Astrocyte (in vitro differentiated cells and primary cell): ENCODE measurements at regions not wholly inside any gene's neighbourhood (a gene's known extent, or its start where the extent isn't known, plus 50 kb on each side); places are given as distances from the start of the nearest gene placed in this dataset.

ENCODE experiments used
- EZH2 ChIP-seq: IDR thresholded peaks from 2 replicates; pipeline ENCODE4 v1.6.1; 2012; ENCODE audit warnings: mild to moderate bottlenecking, low read length, inconsistent platforms; ENCODE audit not compliant: insufficient read depth
- TF ChIP-seq, protein P1 (sequence below): IDR thresholded peaks from 2 replicates; pipeline ENCODE4 v1.5.1; 2011; ENCODE audit warnings: low read depth, mild to moderate bottlenecking, inconsistent platforms, low read length, moderate library complexity; ENCODE audit not compliant: insufficient read depth

DNA sequence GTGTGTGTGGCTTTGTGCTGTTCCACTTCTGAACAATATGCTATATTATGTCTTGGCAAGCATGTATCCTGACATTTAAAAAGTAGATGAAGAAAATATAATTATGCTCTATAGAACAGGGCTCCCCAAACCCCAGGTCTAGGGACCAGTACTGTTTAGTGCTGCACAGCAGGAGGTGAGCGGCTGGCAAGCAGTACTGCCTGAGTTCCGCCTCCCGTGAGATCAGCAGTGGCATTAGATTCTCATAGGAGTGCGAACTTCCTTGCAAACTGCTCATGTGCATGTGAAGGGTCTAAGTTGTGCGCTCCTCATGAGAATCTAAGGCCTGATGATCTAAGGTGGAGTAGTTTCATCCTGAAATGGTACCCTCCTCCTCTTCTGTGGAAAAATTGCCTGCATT is 979.1 kb upstream of the CTNND2 start:
- TF ChIP-seq, protein P1, sequence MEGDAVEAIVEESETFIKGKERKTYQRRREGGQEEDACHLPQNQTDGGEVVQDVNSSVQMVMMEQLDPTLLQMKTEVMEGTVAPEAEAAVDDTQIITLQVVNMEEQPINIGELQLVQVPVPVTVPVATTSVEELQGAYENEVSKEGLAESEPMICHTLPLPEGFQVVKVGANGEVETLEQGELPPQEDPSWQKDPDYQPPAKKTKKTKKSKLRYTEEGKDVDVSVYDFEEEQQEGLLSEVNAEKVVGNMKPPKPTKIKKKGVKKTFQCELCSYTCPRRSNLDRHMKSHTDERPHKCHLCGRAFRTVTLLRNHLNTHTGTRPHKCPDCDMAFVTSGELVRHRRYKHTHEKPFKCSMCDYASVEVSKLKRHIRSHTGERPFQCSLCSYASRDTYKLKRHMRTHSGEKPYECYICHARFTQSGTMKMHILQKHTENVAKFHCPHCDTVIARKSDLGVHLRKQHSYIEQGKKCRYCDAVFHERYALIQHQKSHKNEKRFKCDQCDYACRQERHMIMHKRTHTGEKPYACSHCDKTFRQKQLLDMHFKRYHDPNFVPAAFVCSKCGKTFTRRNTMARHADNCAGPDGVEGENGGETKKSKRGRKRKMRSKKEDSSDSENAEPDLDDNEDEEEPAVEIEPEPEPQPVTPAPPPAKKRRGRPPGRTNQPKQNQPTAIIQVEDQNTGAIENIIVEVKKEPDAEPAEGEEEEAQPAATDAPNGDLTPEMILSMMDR, result no peak
- no peak for TF ChIP-seq EZH2
